ENCODE measurements at regions not wholly inside any gene's neighbourhood (a gene's known extent, or its start where the extent isn't known, plus 50 kb on each side); places are given as distances from the start of the nearest gene placed in this dataset.

GRCh38 chr4:158998624-158999023 is 104.3 kb upstream of the RAPGEF2 start:
- H3K27ac Mint-ChIP-seq (ENCODE audit: unreplicated experiment), result no peak overlapping the region
- no peaks in the 10 kb centered on the region for H3K36me3 ChIP-seq (ENCODE audit: control insufficient read depth, insufficient read depth, low read length)
- H3K9me3 Mint-ChIP-seq (ENCODE audit: unreplicated experiment), result no peaks in the 10 kb centered on the region
- no peak overlapping the region for H3K4me3 Mint-ChIP-seq (ENCODE audit: unreplicated experiment)
- H3K9me3 ChIP-seq, result no peaks in the 10 kb centered on the region
- H3K4me1 Mint-ChIP-seq (ENCODE audit: low read depth, unreplicated experiment), result no peaks in the 10 kb centered on the region
- DNase-seq, result no peak
- ChIA-PET POLR2A (no interaction called here), CTCF (no interaction called here)
- TF ChIP-seq CTCF (IDR thresholded peaks at IDR 0.05; ENCODE audit: insufficient read depth in 1 of 2, low read depth in 1 of 2, low read length in 1 of 2, severe bottlenecking in 1 of 2, unreplicated experiment in 1 of 2), result no peak
- no peaks in the 10 kb centered on the region; the same call in 1 of the 2 replicates for H3K4me1 ChIP-seq
- no peaks in the 10 kb centered on the region for H3K27me3 ChIP-seq (replicated peaks; ENCODE audit: control insufficient read depth, insufficient read depth, low read length)
- BruUV-seq (replicated peaks), result no TSS peak
- no peaks in the 10 kb centered on the region for H3K27me3 Mint-ChIP-seq (ENCODE audit: insufficient read depth, unreplicated experiment)
- no peaks in the 10 kb centered on the region for H3K36me3 Mint-ChIP-seq (ENCODE audit: insufficient read depth, unreplicated experiment)
- no peak overlapping the region for H3K4me3 ChIP-seq (ENCODE audit: low read depth, low read length)
- intact Hi-C loops (cut with micrococcal nuclease; ENCODE audit: unreplicated experiment), result no loop called here

GRCh38 chr4:158999166-158999682 is 103.7 kb upstream of the RAPGEF2 start:
- POLR2A ChIA-PET, result no interaction called here
- Mint-ChIP-seq H3K36me3 (ENCODE audit: insufficient read depth, unreplicated experiment) (no peaks in the 10 kb centered on the region), H3K4me3 (ENCODE audit: unreplicated experiment) (no peak overlapping the region), H3K27me3 (ENCODE audit: insufficient read depth, unreplicated experiment) (no peaks in the 10 kb centered on the region), H3K27ac (ENCODE audit: unreplicated experiment) (no peak overlapping the region), H3K4me1 (ENCODE audit: low read depth, unreplicated experiment) (no peaks in the 10 kb centered on the region), H3K9me3 (ENCODE audit: unreplicated experiment) (no peaks in the 10 kb centered on the region)
- Histone ChIP-seq H3K4me3 (ENCODE audit: low read depth, low read length) (no peak overlapping the region), H3K9me3 (no peaks in the 10 kb centered on the region), H3K27me3 (replicated peaks; ENCODE audit: control insufficient read depth, insufficient read depth, low read length) (no peaks in the 10 kb centered on the region), H3K4me1 (no peaks in the 10 kb centered on the region; the same call in 1 of the 2 replicates), H3K36me3 (ENCODE audit: control insufficient read depth, insufficient read depth, low read length) (no peaks in the 10 kb centered on the region)
- BruUV-seq (replicated peaks), result no TSS peak
- TF ChIP-seq CTCF (IDR thresholded peaks at IDR 0.05; ENCODE audit: insufficient read depth in 1 of 2, low read depth in 1 of 2, low read length in 1 of 2, severe bottlenecking in 1 of 2, unreplicated experiment in 1 of 2), result no peak
- intact Hi-C loops (cut with micrococcal nuclease; ENCODE audit: unreplicated experiment), result no loop called here
- no peak for DNase-seq
- CTCF ChIA-PET, result no interaction called here

GRCh38 chr4:158999849-159000248 is 103.0 kb upstream of the RAPGEF2 start:
- BruUV-seq (replicated peaks), result no TSS peak
- no peaks in the 10 kb centered on the region for H3K27me3 Mint-ChIP-seq (ENCODE audit: insufficient read depth, unreplicated experiment)
- H3K27ac Mint-ChIP-seq (ENCODE audit: unreplicated experiment), result no peak overlapping the region
- no peak overlapping the region for H3K4me3 ChIP-seq (ENCODE audit: low read depth, low read length)
- TF ChIP-seq CTCF (IDR thresholded peaks at IDR 0.05; ENCODE audit: insufficient read depth in 1 of 2, low read depth in 1 of 2, low read length in 1 of 2, severe bottlenecking in 1 of 2, unreplicated experiment in 1 of 2), result no peak
- no peak overlapping the region for H3K4me3 Mint-ChIP-seq (ENCODE audit: unreplicated experiment)
- no peaks in the 10 kb centered on the region for H3K4me1 Mint-ChIP-seq (ENCODE audit: low read depth, unreplicated experiment)
- no peaks in the 10 kb centered on the region for H3K9me3 ChIP-seq
- ChIA-PET CTCF (no interaction called here), POLR2A (no interaction called here)
- H3K36me3 Mint-ChIP-seq (ENCODE audit: insufficient read depth, unreplicated experiment), result no peaks in the 10 kb centered on the region
- no peaks in the 10 kb centered on the region for H3K27me3 ChIP-seq (replicated peaks; ENCODE audit: control insufficient read depth, insufficient read depth, low read length)
- no peak for DNase-seq
- H3K9me3 Mint-ChIP-seq (ENCODE audit: unreplicated experiment), result no peaks in the 10 kb centered on the region
- no peaks in the 10 kb centered on the region; the same call in 1 of the 2 replicates for H3K4me1 ChIP-seq
- H3K36me3 ChIP-seq (ENCODE audit: control insufficient read depth, insufficient read depth, low read length), result no peaks in the 10 kb centered on the region
- intact Hi-C loops (cut with micrococcal nuclease; ENCODE audit: unreplicated experiment), result no loop called here

All from Caco-2 (cell line).